NCI-H226 (cell line): ENCODE measurements at regions not wholly inside any gene's neighbourhood (a gene's known extent, or its start where the extent isn't known, plus 50 kb on each side); places are given as distances from the start of the nearest gene placed in this dataset.
A peak's percentile ranks its signal among the peaks of the same experiment; 100 is the strongest.

Source experiments
- DNase-seq: peaks from one replicate; pipeline ENCODE4 v3.0.0-alpha.2; 2015

DNA sequence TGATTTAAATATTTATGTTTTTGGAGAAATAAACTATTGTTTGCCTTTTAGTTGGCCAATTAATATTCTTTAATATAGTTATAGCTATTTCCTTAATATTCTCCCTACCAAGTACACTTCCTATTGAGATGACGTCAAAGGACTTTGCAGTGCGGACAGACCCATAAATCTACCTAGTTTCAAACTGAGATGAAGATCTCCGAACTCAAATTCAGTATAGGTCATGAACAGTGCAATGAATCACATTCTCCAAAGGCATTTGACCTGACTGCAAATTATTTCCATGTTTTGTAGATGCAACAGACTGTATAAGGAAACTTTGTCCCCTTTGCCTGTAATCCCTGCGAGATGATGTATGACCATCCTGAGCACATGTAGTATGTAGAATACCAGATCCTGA, 342.6 kb upstream of the FIGN start:
- no peak for DNase-seq

DNA sequence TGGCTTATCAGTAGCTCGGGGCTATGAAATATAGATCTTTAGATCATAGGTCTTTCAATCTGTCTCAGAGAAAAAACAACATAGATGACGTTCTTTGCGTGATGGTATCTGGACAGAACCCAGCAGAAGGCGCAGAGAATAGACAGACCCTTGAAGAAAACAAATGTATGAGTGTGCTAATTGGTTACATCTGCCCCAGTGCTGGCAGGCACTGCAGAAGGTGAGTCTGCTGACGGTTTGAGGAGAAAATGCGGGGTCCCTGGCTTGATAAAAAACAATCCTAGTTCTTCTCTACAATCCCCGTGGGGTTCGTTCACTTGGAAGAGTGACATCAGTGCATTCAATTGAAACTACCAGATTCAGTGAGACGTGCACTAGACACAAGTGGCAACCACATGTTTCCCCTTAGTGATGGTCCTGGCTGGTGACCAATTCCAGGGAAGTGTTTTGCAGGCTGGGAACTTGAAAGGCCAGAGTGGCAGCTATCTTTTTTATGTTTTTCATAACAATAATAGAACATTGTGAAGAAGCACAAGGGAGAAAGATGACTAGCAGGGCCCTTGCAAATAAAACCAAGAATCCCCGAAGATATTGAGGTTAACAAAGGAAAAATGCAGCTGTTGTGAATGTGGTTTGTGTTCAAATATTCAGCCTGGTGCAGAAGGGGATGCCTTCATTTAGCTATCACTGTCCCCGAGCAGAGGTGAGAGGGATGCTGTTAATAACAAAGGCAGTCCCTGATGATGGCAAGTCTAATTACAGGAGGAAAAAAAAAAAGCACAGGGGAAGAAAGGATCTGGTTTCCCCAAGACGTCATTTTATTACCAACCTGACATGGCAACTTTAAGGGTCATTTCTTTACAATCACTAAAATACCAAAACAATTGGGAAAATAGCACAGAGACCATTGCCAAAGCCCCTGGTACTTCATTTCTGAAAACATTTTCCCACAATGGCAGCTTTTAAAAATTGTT, 337.6 kb upstream of the FIGN start:
- DNase-seq, result no peak

DNA sequence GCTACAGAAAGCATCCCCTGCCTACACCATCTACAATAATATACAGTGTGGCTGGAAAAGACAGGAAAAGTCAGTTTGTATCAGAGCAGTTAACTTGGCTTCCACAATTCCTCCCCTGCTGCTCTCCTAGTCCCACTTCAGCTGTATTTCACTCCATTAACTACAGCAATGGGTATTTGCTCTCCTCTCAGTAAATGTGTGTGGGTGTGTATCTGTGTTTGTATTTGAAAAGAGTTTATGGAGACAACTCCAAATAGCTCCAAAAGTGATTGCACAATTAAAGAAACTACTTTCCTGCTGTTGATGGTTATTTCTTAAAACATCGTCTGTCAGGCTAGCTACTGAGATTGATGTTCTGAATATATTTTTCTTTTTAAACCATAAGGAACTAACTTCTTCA, 333.7 kb upstream of the FIGN start:
- DNase-seq, result no peak

DNA sequence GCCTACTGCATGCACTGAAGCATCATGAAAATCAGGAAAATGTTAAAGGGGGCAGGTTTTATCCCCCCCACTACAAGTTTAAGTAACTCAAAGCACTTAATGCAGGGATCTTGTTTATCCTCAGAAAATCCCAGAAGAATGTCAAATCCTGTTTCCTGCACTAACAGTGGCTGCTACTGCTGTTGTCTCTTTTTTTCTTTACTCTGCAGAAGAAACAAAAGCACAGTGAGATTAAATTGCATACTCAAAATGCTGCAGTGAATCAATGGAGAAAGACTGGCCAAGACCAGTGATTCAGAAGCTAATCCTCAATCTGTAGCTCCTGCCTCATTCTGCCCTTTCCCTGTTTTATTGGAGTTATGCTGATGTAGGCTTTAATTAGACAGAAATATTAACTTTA, 332.3 kb upstream of the FIGN start:
- DNase-seq, result no peak

DNA sequence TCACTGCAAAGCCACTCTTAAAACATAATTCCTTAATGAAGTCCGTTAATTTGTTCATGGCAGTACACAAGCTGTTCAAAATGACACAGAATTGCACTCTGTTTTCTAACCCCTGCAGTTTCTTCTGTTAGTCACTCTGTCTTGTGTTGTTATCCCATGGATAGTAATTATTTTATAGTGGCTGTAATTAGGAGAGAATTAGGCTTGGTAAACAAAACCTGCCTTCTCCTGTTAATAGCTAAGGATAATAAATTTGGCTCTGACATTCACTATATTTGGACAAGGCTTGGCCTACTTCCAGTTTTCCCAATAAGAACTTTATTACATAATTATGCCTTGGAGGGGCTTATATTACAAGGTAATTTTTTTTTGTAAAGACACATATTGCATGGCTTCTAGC, 330.3 kb upstream of the FIGN start:
- no peak for DNase-seq

DNA sequence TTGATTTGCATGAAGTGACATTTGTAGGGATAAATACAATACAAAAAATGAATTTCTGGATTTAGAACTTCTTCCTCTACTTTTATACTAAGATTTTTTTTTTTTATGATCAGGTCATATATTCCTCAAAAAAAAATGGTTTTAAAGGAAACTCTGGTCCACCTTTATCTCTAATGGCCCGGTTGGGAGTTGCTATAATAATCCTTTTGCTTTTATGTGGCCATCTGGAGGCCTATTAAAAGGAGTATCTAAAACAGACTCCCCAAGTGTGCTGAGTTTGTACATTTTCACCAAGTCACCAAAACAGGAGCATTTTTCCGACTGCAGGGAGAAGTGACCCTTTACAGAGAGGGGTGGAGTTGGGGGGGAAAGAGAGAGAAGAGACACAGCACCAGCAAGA, 329.2 kb upstream of the FIGN start:
- DNase-seq, result no peak

DNA sequence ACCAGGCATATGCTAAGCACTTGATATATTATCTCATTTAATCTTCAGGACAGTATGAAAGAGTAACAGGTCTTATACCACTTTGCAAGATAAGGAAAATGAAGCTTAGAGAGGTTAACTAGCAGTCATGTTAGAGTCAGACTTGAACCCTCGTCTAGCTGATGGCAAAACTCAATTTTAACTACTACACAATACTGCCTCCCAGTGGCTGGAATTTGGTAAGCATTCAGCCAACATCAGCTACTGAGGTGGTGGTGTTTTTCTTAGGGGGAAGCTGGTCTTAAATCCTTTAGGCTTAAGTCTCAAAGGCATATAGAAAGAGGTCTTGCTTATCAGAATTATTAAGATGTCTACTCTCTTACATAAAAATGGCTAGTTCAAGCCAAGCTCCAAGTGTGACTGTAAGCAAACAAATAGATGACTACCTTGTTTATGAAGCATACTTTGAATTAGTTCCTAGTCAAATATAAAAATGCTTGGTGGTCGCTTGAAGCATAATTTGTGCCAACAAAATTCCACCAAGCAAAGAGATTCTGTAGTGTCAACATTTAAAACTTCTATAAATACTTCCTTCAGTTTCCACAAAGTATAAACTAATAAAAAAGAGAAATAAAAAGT, 325.4 kb upstream of the FIGN start:
- DNase-seq, result peak; percentile 43

DNA sequence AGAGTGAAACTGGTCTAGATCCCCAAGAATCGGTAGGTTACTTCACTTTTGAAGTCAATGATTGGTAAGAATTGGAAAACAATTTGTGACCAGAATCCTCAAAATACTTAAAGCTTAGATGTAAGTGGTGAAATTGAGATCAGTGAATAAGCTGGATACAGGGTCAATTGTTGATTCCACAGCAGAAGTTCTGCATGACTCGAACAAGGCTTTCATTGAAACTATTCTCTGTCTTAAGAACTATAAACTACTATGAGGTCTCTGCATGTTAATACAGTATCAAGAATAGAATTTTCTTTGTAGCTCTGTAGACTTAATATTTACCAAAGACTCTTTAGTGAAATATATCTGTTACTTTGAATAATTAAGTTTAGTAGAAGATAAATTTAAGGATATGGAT, 324.2 kb upstream of the FIGN start:
- no peak for DNase-seq

DNA sequence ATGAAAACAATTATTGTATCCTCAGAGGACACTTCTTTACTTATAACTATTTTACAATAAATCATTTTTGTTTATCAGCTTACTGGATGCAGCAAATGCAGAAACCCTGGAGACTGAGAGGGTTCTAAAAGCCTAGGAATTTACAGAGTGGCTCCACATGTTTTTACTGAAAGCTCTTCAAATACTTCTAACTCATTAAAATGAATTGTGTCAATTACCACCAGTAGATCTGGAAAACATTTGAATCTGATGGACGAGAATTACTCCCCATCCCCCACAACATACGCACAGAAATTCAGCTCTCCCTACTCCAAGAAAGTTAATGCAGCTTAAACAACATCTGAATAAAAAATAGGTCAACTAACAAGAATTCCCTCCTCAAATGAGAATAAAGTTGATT, 319.8 kb upstream of the FIGN start:
- DNase-seq, result no peak

DNA sequence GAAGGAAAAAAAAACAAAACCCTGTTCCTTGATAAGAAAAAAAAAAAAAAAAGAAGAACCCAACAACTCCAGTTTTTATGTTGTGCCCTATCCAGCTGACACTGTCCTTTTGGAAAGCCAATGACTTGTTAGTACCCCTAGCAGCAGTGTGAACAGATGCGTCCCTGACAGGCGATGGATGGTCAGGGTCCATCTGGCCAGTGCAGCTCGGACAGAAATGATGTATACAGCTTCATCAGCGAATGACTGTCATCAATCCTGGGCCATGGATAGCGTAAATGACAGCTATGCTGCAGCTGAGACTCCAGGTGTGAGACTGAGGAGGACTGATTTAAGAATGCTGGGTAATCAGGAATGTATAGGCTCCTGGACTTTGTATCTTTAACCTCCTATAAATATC, 318.8 kb upstream of the FIGN start:
- DNase-seq, result no peak

DNA sequence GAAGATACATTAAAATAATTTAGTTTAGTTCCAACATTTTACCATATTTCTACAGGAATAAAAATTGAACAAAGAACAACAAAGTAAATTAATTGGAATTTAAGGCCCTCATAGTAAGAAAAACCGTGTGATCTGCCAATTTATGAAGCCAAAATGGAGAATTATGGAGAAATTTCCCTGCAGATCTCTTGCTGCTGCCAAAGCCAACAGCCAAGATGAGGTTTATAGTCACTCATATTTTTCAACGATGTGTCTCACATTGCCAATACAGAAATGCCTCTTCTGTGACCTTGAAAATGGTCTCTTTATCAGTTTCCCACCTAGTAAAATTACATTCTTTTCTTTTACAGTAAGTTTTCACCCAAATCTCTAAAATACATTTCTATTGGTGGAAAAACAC, 317.2 kb upstream of the FIGN start:
- no peak for DNase-seq

DNA sequence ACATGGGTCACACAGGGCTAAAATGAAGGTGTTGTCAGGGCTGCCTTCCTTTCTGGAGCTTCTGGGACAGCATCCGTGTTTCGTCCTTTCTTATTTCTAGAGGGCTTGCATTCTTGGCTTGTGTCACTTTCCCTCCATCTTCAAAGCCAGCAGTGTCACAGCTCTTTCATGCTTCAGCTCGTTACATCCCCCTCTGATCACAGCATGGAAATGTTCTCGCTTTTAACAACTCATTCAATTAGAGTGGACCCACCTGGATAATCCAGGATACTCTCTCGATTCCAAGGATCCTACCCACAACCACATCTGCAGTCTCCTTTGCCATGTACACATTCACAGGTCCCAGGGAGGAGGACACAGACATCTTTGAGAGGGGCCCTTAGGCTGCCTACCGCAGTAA, 316.2 kb upstream of the FIGN start:
- no peak for DNase-seq

DNA sequence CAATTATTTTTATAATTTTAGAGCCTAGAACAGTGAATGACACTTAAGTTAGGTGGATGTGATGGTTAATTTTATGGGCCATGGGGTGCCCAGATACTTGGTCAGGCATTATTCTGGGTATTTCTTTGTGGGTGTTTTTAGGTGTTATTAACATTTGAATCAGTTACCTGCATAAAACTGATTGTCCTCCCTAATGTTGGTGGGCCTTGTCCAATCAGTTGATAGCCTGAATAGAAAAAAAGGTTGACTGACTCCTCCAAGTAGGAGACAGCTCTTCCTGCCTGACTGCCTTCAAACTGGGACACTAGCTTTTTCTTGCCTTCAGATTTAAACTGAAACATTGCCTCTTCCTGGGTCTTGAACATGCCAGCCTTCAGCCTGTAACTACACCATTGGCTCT, 312.9 kb upstream of the FIGN start:
- no peak for DNase-seq

DNA sequence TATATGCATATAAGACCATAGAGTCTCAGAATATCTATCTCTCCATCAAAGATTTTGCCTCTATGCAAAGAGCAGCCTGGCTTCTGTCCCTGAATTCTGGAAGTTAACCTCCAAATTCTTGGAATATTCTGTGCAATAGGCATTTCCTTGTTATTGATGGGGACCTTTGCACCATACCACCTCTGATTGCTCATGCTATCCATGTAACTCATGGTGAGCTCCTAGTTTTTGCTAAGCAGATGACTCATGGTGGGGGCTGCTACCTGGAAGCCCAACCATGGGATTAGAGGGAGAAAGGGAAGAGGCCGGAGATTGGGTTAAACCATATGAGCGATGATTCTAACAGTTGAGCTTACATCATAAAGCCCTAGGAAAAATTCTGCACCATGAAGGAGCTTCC, 310.2 kb upstream of the FIGN start:
- DNase-seq, result peak; percentile 58

DNA sequence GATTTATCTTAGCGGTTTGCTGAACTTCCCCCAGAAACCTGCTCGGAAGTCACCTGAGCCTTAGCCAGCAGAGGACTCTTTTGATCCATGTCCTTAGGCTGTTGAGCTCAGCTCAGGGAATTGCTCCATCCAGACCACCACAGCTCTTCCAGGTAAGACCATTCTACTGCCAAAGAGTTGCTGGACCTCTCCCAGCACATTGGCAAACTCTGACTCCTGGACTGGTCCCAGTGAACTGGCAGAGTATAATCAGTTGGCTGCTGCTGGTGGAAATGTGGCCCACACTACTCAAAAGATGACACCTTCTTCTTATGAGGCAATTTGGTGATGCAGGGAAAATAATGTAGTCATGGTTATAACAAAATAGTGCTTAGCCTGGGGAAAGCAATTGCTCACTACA, 308.8 kb upstream of the FIGN start:
- DNase-seq, result peak; percentile 75

DNA sequence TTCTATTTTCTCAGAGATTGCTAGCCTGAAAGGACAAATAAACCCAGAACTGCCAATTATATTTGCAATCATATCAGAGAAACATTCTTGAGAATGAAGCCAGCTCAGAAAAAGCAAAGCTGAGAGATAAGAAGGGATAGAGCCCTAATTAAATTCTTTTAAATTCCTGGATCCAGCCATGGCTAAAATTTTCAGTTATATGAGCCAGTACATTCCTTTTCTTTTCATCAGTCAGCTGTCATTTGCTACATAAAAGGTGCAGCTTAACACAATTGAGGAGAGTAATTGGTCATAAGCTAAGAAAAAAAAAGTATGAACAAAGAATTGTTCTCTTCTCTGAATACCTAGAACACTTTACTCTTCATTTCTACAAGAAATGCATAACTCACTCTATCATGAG, 303.5 kb upstream of the FIGN start:
- DNase-seq, result peak; percentile 43

DNA sequence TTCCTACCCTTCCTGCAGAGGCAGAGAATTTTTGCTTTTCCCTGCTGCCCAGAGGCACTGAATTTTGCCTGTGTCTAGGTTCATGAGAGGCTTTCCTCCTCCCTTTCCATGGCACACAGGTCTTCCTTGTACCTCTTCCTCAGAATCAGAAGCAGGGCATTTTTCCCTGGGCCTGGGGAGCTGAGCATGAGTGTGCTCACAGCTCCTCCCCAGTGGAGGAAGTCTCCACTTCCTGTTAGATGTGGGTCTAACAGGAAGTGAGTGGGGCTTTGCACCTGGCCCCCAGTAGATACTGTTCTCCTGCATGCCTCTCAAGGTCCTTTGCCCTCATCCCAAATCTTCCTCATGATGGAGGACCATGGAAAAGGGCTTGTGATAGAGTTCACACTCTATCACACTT, 297.2 kb upstream of the FIGN start:
- no peak for DNase-seq

DNA sequence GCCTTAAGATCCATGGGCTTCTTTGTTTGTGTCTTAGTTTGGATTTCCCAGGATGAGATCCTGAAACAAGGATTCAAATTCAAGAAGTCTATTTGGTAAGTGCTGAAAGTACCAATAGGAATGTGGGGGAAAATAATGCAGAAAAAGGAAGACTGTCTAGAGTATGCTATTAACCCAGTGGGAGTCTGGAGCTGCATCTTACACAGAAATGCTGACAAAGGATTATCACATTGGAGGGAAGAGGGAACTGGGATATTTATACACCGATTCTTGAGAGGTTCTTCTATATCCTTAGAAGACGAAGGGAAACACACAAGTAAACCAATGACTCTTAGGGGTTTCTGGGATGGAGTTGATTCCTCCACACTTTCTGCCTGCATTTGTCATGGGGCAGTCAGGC, 294.8 kb upstream of the FIGN start:
- DNase-seq, result no peak

DNA sequence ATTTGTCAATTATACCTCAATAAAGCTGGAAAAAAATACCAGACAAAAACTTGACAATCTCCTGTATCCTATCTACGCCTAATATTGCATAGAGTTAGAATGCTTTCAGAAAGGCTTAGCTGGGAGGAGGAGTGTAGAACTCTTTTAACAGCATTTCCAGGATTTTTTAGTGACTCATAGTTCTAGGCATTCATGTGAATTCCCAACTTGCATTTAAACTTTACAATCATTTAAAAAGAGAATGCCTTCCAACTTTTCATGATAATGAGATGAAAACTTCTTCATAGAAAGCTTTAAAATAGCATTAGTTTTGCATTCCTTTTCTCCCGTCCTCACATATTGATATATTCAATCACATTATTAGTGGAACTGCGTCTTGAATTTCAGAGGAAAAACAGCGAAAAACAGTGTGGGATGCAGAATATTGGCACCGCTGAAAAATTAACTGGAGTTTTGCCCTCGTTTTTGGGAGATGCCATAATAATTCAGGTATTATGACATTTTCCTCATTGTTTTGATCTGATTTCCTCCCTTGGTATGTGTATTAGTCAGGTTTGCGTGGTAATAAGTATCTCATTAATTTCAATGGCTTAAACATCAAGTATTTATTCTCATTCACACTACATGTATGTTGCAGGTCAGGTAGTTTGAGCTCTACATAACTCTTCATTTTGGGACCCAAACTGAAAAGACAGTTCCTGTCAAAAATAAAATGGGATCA, 293.2 kb upstream of the FIGN start:
- peak; percentile 72 for DNase-seq

DNA sequence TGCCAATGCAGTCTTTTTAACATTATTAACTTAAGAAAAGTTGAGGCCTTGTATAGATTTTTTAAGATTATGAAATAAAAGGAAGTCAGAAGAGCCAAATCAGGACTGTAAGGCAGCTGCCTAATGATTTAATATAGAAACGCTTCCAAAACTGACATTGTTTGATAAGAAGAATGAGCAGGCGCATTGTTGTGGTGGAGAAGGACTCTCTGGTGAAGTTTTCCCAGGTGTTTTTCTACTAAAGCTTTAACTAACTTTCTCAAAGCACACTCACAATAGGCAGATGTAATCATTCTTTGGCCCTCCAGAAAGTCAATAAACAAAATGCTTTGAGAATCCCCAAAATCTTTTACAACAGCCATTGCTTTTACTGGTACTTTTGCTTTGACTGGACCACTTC, 288.6 kb upstream of the FIGN start:
- peak; percentile 47 for DNase-seq

DNA sequence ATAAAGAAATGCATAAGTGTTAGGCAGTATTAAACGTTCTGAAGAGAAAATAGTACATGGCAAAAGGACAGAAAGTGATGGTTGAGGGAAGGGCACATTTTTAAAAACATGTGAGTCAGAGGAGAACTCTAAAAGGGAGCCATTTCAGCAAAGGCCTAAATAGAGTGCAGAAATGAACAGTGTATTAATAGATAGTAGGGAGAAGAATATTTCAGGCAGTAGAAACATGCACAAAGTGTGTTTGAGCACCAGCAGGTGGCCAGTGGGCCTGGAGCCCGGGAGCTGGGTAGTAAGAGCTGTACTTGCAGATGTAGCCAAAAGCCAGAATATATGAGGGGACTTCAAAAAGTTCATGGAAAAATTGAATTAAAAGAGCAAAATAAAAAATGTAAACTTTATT, 288.1 kb upstream of the FIGN start:
- DNase-seq, result no peak

DNA sequence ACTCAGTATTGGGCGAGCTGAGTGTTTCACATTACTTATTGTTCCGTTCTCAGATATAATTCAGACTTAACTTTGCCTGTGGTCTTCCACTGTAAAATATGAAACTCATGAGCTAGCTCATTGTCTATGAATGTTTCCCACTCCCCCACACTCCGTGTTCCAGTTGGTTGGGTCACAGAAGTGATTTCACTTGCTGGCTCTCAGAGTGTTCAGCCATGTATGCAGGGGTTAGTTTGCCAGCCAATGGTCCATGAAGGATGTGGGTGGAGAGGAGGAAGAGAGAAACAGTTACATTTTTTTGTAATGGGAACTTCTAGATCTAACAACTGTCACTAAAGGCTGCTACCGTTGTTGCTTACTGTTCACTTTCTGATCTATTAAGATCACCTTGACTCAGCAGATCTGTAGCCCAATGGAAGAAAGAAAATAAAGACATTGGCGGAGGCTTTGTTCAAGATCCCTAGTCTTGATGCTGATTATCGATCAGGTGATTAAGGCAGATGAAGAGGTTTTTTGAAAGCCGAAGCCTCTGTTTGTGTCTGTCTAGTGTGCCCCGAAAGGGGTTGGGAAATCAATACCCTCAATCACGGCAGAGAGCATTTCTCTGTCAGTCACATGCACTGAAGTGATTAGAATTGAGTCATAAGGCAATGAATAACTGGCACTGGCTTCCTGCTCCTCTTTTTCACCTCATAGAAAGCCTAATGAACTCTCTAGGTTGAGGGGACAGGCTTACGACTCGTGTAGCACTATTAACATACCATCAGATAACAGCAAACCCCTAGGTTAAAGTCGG, 279.7 kb upstream of the FIGN start:
- no peak for DNase-seq

DNA sequence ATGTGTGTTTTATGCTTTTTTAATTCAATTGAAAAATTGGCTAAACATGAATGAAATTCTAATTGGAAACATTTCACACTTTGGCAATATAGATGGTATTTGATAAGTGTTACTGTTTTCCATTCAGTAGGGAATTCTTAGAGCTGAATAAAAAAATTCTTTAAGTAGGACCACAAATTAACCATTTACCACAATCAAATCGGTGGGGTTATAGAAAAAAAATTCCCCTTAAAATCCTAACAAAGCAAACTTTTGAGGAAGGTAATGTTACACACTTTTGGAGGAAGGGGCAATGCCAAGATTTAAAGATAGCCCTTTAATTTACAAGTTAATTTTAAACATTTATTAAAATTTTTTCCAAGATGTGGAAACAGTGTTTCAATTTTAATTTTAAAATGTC, 279.0 kb upstream of the FIGN start:
- DNase-seq, result no peak
